T-helper 2 cell (primary cell): ENCODE measurements at regions not wholly inside any gene's neighbourhood (a gene's known extent, or its start where the extent isn't known, plus 50 kb on each side); places are given as distances from the start of the nearest gene placed in this dataset.
"Not testable (repeated sequence)": the region's sequence is repeated elsewhere in the genome, so short reads cannot be mapped to it uniquely, and the experiment has no call there.

Source experiments
- DNase-seq, 5 experiments: peaks; one replicate each; pipeline versions ENCODE4 v3.0.0 to v3.0.0-alpha.2; 2012 to 2022

DNA sequence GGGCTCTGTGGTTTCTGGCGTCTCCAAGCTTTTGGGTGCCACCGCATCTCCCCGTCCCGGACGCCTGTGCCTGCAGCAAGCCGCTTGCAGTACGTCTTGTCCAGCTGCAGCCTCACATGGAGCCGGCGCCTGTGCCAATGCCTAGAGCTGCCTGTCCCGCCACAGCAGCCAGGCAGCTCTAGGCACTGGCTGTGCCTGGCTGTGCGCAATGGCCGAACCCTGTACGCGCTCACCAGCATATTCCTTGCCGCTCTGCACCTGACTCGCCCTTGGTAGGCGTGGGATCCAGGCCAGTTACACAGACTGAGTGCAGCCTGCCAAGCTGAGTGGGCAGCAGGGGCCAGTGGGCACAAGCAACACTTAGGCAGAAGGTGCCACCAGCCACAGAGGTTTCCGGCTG, 381.2 kb upstream of the SORCS1 start:
- DNase-seq = no peak

DNA sequence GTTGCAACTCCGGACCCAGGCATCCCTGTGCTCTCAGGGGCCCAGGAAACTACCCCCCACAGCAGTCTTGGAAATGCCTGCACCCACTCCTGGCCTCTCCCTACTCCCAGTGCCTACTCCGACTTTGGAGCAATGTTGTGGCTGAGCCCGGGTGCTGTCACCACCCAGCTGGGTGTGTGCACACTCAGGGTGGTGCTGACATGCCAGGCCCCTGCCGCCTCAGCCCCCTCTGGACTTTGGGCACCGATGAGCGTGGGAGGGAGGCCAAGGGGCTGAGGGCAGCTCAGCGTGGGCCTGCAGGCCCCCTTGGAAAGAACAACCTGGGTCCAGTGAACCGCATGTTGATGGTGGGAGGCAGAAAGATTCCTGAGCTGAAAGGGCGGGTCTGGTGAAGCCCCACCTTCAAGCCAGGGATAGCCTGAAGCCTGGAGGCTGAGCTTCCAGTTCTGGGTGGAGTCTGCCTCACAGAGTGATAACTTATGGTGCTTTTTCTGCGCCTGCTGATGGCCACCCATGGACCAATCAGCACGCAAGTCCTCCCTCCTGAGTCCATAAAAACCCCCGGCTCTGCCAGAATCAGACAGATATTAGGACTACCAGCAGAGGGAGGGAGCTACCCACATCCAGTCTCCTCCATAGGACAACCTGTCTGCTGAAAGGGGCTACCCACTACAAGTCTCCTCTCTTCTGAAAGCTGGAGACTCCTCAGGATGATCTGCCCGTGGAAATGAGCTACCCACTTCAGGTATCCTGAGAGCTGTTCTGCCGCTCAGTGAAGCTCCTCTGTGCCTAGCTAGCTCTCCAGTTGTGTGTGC, 380.4 kb upstream of the SORCS1 start:
- DNase-seq = no peak

DNA sequence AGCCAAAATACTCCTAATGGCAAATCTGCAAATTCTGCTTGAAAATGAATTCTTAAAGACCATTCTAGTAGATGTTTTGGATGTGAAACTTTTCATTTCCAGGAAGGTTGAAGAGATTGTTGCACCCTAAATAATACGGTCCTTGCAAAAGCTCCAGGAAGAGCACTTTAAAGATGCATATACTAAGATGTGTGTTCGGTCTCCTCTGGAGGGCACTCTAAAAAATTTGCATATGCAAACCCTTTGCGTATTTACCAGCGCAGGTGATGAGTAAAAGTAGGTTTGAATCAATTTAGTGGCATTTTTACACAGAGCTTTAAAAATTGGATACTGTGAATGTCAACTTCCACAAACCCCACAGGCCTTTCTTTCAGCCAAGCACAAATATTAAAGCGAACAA, 378.1 kb upstream of the SORCS1 start:
- no peak for DNase-seq

DNA sequence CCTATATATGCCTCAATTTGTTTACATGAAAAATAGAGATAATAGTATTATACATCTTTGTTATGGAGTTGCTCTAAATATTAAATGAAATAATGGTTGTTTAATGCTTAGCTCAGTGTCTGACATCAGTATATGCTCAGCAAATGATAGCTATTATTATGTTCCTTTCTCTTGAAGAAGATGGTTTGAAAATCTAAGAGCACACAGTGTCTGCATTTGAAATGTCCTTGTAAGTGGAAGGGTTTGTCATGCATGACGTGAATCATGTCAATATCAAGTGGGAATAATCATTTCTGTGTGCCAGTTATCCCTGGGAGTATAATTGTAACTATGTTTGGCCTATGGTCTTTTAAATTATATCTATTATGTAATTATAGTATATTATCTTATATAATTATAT, 377.5 kb upstream of the SORCS1 start:
- DNase-seq = no peak

DNA sequence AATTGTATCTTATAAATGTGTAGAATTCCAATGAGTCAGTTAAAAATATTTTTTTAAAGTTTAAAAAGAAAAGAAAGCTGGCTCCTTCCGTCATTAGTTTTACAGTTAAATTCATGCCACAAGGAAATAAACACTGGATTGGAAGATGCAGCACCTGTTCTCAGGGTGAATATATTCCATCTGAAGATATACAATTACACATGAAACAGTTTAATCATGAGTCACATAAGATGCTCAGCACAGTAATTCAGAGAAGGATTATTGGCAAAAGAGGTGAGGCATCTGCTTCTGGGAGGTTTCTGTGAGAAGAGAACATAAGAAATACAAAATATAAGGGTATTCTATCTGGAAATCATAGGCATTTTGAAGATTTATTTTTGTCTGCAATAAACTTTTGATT, 376.5 kb upstream of the SORCS1 start:
- DNase-seq = no peak

DNA sequence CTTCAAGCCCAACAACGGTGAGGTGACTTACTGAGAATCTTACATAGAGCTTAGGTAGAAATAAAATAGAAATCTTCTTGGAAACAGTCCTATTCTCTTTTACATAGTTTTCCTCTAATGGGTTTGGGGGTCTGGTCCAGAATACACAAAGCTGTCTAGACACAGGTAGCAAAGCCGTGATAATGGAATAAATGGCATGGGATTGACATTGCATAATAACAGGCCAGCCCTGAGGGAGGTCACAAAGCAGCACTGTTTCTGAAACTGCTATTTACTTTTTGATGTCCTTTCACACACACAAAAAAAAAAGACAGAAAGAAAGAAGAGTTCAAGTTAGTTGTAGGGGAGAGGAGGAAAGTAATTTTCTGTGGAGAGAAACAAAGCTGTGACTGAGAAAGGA, 364.8 kb upstream of the SORCS1 start:
- DNase-seq = no peak

DNA sequence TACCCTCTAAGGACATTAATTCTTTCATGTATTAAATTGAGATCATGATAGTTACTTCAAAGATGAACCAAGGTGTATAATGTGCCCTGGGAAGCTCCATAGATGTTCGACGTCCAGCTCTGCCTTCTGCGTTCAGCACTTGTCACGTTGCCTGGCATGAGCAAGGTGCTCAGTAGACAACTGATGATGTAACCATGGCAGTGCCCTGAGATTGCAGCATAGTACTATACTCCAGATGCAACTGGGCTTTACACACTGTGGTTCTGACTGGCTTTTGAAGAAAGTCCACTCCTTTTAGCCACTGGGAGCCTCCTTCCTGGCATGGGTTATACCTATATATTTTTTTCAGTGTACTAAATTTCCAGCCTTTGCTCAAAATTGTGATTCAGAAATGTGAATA, 355.8 kb upstream of the SORCS1 start:
- no peak for DNase-seq

DNA sequence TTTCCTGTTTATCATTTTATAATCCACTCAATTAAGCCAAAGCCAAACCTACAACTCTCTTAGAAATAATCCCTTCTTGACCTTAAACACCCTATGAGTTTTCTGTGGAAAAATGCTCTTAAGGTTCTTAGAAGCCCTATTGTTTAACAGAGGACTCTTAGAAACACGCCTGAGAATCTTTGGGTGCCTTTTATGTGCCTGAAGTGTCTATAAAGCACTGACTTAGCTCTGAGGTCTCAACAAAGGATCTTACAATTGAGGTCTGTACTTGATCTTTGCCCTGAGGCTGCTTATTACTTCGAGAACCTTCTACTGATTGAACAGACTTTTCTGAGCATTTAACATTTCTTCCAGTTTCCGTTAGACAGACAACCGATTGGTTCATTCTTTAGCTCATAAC, 353.3 kb upstream of the SORCS1 start:
- no peak for DNase-seq

DNA sequence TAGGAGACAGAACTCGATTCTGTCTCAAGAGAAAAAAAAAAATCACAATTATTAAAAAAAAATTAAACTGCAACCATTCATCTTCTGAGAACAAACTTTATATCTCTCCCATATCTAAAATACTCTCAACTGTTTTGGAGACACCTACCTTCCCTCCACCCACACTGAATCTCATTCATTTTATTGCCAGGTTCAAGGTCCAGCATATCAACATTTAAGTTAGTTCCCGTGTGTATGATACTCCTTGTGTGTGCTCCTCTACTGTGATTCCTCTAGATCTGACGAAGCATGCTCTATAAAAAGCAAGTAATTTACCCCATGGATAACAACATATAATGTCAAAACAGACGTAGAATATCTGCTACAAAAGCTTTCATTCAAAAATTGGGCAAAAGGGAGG, 351.8 kb upstream of the SORCS1 start:
- no peak for DNase-seq

DNA sequence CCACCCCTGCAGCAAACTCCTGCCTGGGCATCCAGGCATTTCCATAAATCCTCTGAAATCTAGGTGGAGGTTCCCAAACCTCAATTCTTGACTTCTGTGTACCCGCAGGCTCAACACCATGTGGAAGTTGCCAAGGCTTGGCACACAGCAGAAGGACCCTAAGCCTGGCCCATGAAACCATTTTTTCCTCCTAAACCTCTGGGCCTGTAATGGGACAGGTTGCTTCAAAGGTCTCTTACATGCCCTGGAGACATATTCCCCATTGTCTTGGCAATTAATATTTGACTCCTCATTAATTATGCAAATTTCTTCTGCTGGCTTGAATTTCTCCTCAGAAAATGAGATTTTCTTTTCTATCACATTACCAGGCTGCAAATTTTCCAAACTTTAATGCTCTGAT, 339.5 kb upstream of the SORCS1 start:
- not testable (repeated sequence) for DNase-seq

DNA sequence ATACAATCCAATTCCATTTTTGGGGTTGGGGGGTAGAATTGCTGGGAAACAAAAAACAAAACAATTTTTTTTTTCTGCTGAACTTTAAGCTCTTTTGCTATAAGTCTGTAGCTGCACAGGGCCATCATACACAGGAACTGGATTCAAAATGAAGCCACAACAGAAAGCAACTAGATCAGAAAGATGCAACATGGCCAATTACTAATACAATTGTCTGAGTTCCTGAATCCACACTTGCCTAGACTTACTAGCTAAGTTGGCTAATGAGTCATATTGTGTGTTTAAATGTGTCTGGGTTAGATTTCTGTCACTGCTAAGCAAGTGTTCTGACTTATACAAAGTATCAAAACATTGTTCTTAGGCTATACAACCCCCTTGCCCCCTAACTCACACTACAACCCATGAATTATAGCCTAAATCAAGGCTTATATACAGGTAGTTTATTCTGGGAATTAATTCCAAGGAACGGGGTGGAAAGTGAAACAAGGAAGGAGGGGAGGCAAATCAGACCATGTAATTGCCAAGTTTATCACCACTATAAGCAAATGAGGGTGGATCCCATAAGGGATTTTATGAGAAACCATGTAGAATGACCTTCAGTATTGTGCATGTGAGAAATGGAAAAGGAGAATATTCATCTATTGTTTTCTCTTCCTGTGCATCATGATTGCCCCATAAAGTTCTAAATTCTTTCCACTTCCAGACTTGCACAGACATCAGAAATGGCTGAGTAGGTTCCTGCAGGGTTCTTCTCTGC, 337.9 kb upstream of the SORCS1 start:
- DNase-seq = no peak

DNA sequence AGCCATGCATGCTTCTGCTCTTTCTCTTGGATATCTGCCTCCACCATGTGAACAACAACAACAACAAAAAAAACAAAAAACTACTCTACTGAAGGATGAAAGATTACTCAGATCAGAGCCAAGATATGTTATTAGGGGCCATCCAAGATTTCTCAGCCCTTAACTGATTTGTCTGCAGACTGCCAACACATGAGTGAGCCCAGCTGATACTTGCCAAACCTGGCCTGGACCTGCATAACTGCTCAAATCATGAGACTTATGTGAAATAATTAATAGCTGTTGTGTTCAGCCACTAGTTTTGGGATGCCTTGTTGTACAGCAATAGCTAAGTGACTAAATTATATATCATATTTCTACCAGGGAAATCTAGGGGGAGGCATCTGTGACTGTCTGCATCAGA, 334.5 kb upstream of the SORCS1 start:
- no peak for DNase-seq

DNA sequence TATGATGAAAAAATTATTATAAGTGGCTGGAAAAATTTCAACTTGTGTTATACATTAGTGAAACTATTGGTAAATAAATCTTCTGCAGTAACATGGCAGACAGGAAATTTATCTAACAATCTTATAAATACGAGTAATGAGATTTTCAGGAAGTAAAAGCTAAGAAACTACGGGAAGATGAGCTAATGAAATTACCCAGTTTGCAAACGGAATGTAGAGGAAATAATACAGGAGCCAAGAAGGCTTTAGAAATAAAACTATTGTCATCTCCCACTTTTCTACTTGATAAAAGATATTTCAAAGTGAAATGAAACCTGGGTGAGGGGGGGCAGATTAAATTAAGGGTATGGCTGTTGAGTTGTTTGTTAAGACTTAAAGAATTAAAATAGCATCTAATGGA, 332.5 kb upstream of the SORCS1 start:
- no peak for DNase-seq

DNA sequence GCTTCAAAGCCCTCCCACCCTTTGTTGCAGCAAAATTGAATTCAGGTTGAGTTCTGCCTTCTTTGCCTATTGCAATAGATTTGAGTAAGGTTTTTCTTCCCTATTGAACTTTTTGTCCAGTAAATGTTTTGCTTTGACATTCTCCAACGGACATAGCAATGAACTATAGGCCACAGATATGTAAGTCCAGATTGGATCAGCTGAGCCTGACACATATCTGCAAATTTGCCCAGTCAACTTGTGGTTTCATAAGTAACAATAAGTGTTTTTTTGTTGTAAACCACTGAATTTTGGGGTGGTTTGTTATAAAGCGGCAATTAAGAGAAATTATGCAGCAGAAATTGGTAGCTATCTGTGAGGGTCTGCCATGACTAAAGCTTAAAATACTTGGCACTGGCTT, 332.1 kb upstream of the SORCS1 start:
- no peak for DNase-seq

DNA sequence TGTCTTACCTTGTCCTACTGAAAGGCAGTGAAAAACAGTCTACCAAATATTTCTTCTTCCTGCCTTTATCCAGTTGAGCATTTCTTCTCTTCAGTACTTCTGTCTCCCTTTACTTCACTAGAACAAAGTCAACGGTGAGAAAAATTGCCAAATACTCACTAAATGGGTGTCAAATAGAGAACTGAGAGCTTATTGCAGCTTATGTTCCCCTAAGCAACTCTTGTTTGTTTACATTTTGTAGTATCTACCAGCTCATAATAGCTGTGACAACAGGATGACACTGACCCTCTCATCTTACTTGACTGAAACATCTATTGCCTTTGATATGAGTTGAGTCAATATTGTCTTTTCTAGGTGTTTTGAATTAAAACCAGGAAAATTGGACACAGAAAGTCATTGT, 327.9 kb upstream of the SORCS1 start:
- DNase-seq = no peak

DNA sequence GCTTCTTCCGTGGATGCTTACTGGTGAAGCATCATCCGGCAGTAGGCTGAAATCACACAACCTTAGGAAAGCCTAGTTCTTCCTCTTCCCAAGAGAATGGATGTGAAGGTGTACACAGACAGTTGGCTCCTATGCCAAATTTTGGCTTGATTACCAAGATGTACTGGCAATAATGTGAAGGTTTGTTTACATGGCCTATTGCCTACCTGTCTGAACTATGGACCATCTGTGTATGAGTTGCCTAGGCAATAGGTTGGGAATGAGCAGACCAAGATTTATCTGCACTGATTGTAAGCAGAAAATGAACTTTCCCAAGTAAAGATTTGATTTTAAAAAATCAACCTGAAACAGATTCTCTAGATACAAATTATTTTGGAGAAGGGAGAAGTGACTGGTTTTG, 325.9 kb upstream of the SORCS1 start:
- DNase-seq = no peak

DNA sequence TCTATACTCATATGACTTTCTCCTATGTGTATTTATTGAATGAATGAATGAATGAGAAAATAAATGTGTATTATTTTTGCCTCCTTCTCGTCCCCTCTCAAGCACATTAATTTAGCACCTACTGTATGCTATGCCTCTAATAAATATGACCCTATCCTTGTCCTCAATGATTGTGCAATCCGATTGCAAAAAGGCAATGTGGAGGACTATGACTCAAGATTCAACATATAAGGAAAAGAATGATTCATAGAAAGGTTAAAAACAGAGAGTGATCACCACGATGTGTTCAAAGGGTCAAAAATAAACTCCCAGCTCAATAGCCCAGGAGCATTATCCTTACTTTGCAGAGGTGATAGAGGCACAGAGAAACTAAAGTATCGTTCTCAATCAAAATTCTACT, 322.8 kb upstream of the SORCS1 start:
- no peak for DNase-seq

DNA sequence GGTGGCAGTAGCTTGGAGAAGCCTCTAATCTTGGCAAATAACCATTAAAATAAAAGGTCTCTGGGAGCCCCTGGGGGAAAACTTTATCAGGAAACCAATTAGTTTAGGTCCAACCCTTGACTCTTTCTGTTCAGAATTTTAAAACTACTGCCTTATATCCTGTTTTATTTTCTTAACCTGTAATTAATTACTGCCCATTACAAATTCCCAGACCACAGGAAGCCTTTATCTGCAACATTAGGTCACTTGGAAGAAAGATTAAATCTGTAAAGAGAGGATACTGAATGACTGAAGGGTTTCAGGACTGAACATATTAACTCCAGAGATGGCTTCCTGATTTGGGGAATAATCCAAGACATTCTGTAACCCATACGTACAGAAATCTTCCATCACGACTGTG, 320.5 kb upstream of the SORCS1 start:
- no peak for DNase-seq

DNA sequence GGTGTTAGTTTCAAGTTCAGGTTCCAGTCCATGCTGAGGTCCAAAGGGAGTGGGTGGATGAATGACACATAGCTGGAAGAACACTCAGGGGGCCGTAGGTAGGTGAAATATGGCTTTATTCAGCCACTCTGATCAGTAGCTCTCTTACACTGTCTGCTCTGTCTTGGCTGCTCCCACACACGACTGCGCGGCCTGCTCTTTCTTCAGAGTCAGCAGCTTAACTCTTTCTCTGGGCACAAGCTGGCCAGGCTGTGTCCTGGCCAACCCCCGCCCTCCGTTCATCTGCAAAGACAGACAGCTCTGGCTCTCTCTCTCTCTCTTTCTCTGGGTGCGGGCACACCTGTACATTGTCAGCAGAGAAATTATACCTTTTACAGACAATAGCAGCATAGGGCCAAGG, 317.4 kb upstream of the SORCS1 start:
- DNase-seq = no peak

DNA sequence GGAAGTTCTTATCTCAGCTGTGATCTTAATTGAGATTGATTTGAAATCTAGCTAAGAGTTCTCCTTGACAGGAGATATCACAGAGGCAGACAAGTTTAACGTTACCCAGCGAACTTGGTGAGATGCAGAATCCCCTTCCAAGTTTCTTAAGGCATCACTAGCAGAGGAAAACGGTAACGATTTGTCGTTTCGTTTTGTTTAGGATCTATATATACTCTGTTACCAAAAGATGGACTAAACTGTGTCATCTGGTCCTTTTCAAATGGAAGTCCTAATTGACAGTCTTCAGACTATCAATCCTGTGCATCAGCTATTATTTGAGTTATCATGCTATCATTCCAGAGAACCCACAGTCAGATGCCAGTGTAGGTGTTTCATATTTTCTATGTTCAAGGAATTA, 316.7 kb upstream of the SORCS1 start:
- DNase-seq = no peak

DNA sequence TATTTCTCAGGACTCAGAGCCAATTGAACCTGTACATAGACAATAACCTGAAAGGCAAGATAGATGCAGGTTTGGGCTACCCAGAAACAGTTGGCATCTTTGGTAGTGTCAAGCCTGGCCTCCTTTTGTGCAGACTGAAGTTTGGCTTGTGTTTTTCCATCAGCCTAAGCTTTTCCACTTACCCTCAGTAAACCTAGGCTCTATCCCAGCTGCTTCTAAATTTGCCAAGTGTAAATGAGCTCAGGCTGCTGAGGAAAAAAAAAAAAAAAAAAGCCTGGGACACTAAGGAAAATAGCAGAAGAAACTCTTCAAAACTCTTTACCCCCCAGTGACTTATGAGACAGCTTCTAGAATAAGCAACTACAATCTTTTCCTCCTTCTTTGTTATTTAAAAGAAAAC, 316.3 kb upstream of the SORCS1 start:
- no peak for DNase-seq

DNA sequence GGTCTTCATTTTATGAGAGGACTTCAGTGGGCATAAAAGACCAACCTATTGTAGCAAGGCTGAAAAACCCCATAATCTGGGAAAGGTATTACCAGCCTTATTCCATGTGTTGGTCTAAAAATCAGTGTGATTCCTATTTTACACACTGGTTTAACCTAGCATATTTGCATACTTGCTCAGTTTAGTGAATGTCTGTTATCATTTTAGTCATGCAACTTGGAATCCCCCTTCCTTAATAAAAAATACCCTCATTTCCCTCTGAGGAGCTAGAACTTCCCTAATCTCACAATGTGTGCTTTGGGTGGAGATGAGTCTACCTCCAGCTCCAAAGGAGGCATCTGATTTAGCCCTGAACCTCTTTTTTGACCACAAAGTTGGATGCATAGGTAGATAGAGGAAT, 312.8 kb upstream of the SORCS1 start:
- no peak for DNase-seq

DNA sequence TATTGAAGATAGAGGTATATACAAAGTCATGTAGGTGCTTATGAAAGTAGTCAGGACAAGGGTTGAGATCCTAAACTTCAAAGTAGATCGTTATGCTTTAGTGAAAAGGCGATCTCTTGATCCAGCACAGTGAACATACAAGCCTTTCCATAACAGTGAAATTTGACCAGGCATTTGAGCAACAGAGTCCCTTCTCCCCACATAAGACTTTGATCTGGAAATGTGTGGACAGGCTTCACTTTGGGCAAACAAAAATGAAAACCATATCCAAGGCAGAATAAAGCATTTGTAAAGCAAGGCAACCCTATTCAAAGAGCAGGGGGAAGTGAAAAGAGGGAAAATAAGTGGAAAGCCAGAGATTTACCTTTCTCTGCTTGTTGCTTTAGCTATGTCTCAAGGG, 311.9 kb upstream of the SORCS1 start:
- no peak for DNase-seq

DNA sequence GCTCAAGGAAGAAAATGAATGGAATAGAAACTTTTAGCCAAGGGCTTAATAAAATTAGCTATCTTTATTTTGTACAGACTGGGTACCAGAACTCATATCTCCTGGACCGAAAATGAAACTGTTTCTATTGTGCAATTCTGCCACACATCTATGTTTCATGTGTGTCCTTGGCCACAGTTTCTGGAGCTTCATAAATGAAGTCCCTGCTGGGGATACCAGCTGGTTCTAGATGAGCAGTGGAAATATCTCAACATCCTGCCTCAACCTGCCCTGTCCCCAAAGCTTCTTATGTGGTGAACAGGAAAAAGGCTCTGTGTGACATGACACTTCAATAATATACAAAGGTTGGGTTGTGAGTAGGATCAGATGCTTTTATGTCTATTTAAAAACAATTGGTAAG, 310.1 kb upstream of the SORCS1 start:
- DNase-seq = no peak

DNA sequence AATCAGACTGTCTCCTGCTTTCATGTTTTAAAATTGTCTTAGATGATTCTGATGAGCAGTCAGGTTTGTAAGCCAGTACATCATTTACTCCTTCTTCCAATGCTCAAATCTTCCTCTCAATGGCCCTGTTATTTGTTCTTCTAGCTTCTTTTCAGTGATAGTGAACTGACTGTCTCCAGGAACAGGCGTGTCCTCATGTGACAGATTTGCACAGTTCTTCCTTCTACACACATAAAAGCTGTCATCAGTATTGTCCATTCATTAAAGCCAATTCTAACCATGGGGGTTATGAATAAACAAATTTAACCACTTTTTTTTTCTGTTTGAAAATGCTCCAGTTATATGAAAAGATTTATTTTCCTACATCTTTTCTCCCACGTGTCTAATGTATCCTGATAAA, 308.7 kb upstream of the SORCS1 start:
- no peak for DNase-seq
